Activated CD4-positive, alpha-beta memory T cell treated with anti-CD3 and anti-CD28 coated beads for 36 hours (primary cell): ENCODE measurements at regions not wholly inside any gene's neighbourhood (a gene's known extent, or its start where the extent isn't known, plus 50 kb on each side); places are given as distances from the start of the nearest gene placed in this dataset.
"Not testable (repeated sequence)": the region's sequence is repeated elsewhere in the genome, so short reads cannot be mapped to it uniquely, and the experiment has no call there.

Experiments used
- CTCF ChIA-PET: fragments of 350-600 bp; sonication (Branson Sonifier 250); formaldehyde crosslinking; loops from one replicate; lab custom pipeline; 2021; ENCODE audit warnings: antibody characterized with exemption, inconsistent platforms; lab: Charles Lee
- POLR2A ChIA-PET: fragments of 350-600 bp; sonication (Branson Sonifier 250); formaldehyde crosslinking; loops from one replicate; lab custom pipeline; 2021; ENCODE audit warnings: antibody characterized with exemption; lab: Charles Lee
- DNase-seq: peaks from one replicate; pipeline ENCODE4 v3.0.0-alpha.2; 2020
- H3K27ac Mint-ChIP-seq: one replicate; pipeline ENCODE4 v1.8.0; 2021; ENCODE audit warnings: mixed read lengths
- H3K27me3 Mint-ChIP-seq: one replicate; pipeline ENCODE4 v1.8.0; 2021; ENCODE audit warnings: mixed read lengths
- H3K36me3 Mint-ChIP-seq: one replicate; pipeline ENCODE4 v1.8.0; 2021; ENCODE audit warnings: mixed read lengths
- H3K4me1 Mint-ChIP-seq: one replicate; pipeline ENCODE4 v1.8.0; 2021; ENCODE audit warnings: low read depth, mixed read lengths
- H3K4me3 Mint-ChIP-seq: one replicate; pipeline ENCODE4 v1.8.0; 2021; ENCODE audit warnings: mild to moderate bottlenecking, mixed read lengths
- H3K9me3 Mint-ChIP-seq: one replicate; pipeline ENCODE4 v1.8.0; 2021; ENCODE audit warnings: mixed read lengths
- intact Hi-C: fragments of 100-400 bp; cut with micrococcal nuclease; formaldehyde crosslinking; loops from one replicate; pipeline ENCODE4 v1.15.1; 2023

DNA sequence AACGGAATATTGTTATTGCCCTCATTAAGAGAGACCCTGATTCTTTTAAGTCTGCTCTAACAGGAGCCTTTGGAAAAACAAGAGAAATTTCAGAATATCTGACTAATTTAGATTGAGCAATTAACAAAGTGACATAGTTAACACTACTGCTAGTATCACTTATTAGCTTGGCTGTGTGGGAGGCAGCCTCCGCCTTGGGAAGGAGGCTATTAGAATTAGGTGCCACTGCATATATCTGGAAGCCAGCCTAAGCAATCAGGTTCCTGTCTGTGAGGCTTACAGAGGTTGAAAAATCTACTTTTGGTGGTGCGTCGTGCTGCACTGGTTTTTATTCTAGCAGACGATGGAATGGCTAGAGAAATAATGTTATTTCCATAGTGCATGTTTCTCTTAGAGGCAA is 227.2 kb downstream of the OLFM4 start:
- POLR2A ChIA-PET: no interaction called here
- no peak for DNase-seq
- Mint-ChIP-seq H3K4me1 (no peaks in the 10 kb centered on the region), H3K36me3 (no peaks in the 10 kb centered on the region), H3K9me3 (no peaks in the 10 kb centered on the region), H3K4me3 (no peak overlapping the region), H3K27ac (no peak overlapping the region), H3K27me3 (no peaks in the 10 kb centered on the region)
- CTCF ChIA-PET: no interaction called here
- intact Hi-C loops: no loop called here

DNA sequence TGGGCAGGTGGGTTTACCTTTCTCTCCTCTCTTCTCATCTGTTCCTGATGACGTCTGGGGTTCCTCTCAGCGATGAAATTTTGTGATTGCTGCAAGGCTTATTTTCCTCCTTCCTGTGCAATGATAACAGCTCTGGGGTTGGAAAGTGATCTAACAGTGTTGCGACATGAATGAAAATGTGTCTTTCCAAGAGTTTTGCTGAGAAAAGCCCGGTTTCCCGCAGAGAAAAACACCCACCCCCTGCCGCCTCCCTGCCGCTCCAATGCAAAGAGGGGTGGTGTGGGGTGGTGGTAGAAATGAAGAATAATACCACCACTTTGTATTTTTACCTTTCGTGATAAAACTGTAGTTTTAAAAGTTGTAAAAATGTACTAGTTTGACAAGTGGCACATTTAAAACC is 232.0 kb downstream of the OLFM4 start:
- CTCF ChIA-PET: no interaction called here
- H3K27ac Mint-ChIP-seq: no peak overlapping the region
- peaks cover 2% of the 10 kb centered on the region for H3K27me3 Mint-ChIP-seq
- POLR2A ChIA-PET: no interaction called here
- intact Hi-C loops: no loop called here
- H3K4me1 Mint-ChIP-seq: no peaks in the 10 kb centered on the region
- H3K4me3 Mint-ChIP-seq: no peak overlapping the region
- no peaks in the 10 kb centered on the region for H3K36me3 Mint-ChIP-seq
- DNase-seq: no peak
- no peaks in the 10 kb centered on the region for H3K9me3 Mint-ChIP-seq

GRCh38 chr13:53264751-53265385 is 236.3 kb downstream of the OLFM4 start:
- Mint-ChIP-seq H3K4me3 (no peak overlapping the region), H3K27me3 (peaks cover 2% of the 10 kb centered on the region), H3K36me3 (no peaks in the 10 kb centered on the region), H3K4me1 (no peaks in the 10 kb centered on the region), H3K9me3 (peaks cover 7% of the 10 kb centered on the region), H3K27ac (no peak overlapping the region)
- ChIA-PET POLR2A (no interaction called here), CTCF (no interaction called here)
- intact Hi-C loops: no loop called here
- DNase-seq: no peak

GRCh38 chr13:53266757-53267156 is 238.1 kb downstream of the OLFM4 start:
- ChIA-PET POLR2A (no interaction called here), CTCF (no interaction called here)
- Mint-ChIP-seq H3K4me1 (no peaks in the 10 kb centered on the region), H3K36me3 (no peaks in the 10 kb centered on the region), H3K9me3 (peaks cover 7% of the 10 kb centered on the region), H3K27me3 (peaks cover 2% of the 10 kb centered on the region), H3K4me3 (no peak overlapping the region), H3K27ac (no peak overlapping the region)
- no peak for DNase-seq
- intact Hi-C loops: no loop called here

DNA sequence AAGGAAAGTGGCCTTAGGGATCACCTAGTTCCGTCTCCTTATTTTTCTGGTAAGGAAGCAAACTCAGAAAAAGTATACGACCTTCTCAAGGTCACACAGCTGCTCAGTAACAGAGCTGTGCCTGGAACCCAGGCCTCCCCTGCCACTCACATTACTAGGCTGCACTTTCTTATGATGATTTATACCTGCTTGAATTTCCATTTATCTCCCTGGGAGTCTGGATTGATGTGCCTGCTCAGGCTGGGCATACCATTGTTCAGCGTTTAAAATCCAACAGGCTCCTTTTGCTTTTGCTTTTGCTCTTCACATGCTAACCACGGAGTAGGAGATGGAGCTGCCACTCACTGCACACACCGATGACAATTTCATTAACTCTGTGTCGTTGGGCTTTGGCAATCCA is 241.0 kb downstream of the OLFM4 start:
- H3K9me3 Mint-ChIP-seq: peaks cover 7% of the 10 kb centered on the region
- no peaks in the 10 kb centered on the region for H3K4me1 Mint-ChIP-seq

GRCh38 chr13:53272873-53273272 is 244.3 kb downstream of the OLFM4 start:
- H3K9me3 Mint-ChIP-seq: no peaks in the 10 kb centered on the region
- ChIA-PET CTCF (no interaction called here), POLR2A (no interaction called here)
- H3K4me1 Mint-ChIP-seq: no peaks in the 10 kb centered on the region
- H3K27ac Mint-ChIP-seq: no peak overlapping the region
- H3K27me3 Mint-ChIP-seq: no peaks in the 10 kb centered on the region
- no peak for DNase-seq
- no peak overlapping the region for H3K4me3 Mint-ChIP-seq
- H3K36me3 Mint-ChIP-seq: no peaks in the 10 kb centered on the region
- intact Hi-C loops: no loop called here

More for the DNA sequence above, 241.0 kb downstream of the OLFM4 start:
- ChIA-PET POLR2A (no interaction called here), CTCF (no interaction called here)
- Mint-ChIP-seq H3K27ac (no peak overlapping the region), H3K27me3 (no peaks in the 10 kb centered on the region), H3K4me3 (no peak overlapping the region), H3K36me3 (no peaks in the 10 kb centered on the region)
- intact Hi-C loops: no loop called here
- DNase-seq: no peak

GRCh38 chr13:53276265-53276664 is 247.7 kb downstream of the OLFM4 start:
- POLR2A ChIA-PET: no interaction called here
- Mint-ChIP-seq H3K27me3 (no peaks in the 10 kb centered on the region), H3K4me3 (no peak overlapping the region), H3K4me1 (no peaks in the 10 kb centered on the region), H3K27ac (no peak overlapping the region), H3K36me3 (no peaks in the 10 kb centered on the region), H3K9me3 (no peaks in the 10 kb centered on the region)
- DNase-seq: no peak
- intact Hi-C loops: no loop called here
- CTCF ChIA-PET: no interaction called here

GRCh38 chr13:53281677-53282076 is 253.1 kb downstream of the OLFM4 start:
- DNase-seq: no peak
- H3K36me3 Mint-ChIP-seq: no peaks in the 10 kb centered on the region
- no peak overlapping the region for H3K4me3 Mint-ChIP-seq
- no peak overlapping the region for H3K27ac Mint-ChIP-seq
- no peaks in the 10 kb centered on the region for H3K27me3 Mint-ChIP-seq
- ChIA-PET CTCF (no interaction called here), POLR2A (no interaction called here)
- H3K9me3 Mint-ChIP-seq: no peaks in the 10 kb centered on the region
- intact Hi-C loops: no loop called here
- H3K4me1 Mint-ChIP-seq: no peaks in the 10 kb centered on the region

DNA sequence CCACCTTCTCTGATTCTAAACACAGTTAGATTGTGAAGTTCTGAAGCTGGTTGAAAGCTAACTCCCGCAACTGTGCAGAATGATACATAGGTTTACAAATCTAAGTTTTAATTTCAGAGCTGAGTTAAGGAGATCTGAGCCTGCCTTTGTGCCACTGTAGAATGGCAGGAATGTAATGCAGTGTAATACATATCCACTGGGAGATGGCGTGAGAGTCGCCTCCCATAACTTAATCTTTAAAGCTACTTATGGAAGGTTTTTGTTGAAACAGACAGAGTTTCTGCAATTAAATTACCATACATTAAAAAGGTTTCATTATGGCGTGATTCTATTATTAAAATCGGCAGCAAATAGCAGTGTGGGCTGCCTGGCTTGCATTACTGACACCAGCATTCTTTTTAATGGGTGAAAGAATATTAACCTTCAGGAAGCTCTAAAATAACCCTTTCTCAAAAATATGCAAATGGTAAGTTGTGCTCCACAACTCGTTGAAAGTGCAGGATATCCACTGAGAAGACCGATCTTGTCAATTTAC is 257.4 kb downstream of the OLFM4 start:
- DNase-seq: no peak
- no peaks in the 10 kb centered on the region for H3K4me1 Mint-ChIP-seq
- no peaks in the 10 kb centered on the region for H3K9me3 Mint-ChIP-seq
- intact Hi-C loops: no loop called here
- H3K36me3 Mint-ChIP-seq: no peaks in the 10 kb centered on the region
- no peaks in the 10 kb centered on the region for H3K27me3 Mint-ChIP-seq
- no peak overlapping the region for H3K27ac Mint-ChIP-seq
- H3K4me3 Mint-ChIP-seq: no peak overlapping the region
- ChIA-PET CTCF (no interaction called here), POLR2A (no interaction called here)

GRCh38 chr13:53298396-53298795 is 269.8 kb downstream of the OLFM4 start:
- POLR2A ChIA-PET: no interaction called here
- Mint-ChIP-seq H3K9me3 (no peaks in the 10 kb centered on the region), H3K4me3 (no peak overlapping the region), H3K4me1 (no peaks in the 10 kb centered on the region), H3K27ac (no peak overlapping the region), H3K27me3 (peaks cover 3% of the 10 kb centered on the region), H3K36me3 (no peaks in the 10 kb centered on the region)
- CTCF ChIA-PET: no interaction called here
- no peak for DNase-seq
- intact Hi-C loops: no loop called here

- Mint-ChIP-seq H3K4me1 (no peaks in the 10 kb centered on the region), H3K27ac (no peak overlapping the region), H3K4me3 (no peak overlapping the region), H3K9me3 (no peaks in the 10 kb centered on the region), H3K27me3 (no peaks in the 10 kb centered on the region), H3K36me3 (no peaks in the 10 kb centered on the region)
- ChIA-PET POLR2A (no interaction called here), CTCF (no interaction called here)
- DNase-seq: no peak
- intact Hi-C loops: no loop called here
Measured at GRCh38 chr13:53301449-53301848, 272.8 kb downstream of the OLFM4 start.

DNA sequence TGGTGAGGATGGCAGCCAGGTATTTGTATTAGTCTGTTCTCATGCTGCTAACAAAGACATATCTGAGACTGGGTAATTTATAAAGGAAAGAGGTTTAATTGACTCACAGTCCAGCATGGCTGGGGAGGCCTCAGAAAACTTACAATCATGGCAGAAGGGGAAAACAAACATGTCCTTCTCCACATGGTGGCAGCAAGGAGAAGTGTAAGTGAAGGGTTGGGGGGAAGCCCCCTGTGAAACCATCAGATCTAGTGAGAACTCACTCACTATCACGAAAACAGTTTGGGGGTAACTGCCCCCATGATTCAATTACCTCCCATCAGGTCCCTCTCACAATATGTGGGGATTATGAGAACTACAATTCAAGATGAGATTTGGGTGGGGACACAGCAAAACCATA is 276.8 kb downstream of the OLFM4 start:
- H3K36me3 Mint-ChIP-seq, DNase-seq, H3K27me3 Mint-ChIP-seq, H3K9me3 Mint-ChIP-seq, intact Hi-C loops, H3K27ac Mint-ChIP-seq, H3K4me3 Mint-ChIP-seq, H3K4me1 Mint-ChIP-seq, CTCF ChIA-PET, POLR2A ChIA-PET: not testable (repeated sequence)

DNA sequence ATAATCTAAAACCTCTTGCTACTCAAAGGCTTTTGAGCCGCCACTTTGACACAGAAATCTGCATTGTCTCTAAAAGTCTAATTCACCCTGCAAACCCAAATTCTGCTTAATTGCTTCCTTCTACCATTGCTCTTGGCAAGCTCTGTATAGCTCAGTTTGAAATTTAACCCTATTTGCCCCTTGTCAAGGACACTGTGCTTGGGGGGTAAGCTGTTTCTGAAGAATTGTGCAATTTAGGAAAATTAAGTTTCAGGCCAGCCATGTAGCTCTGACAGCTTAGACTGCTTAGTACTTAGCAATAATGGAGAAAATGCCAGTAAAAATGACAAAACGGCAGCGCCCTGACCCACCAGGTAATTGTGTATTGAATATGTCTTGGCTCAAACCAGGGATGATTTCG is 282.2 kb downstream of the OLFM4 start:
- ChIA-PET POLR2A (no interaction called here), CTCF (no interaction called here)
- no peak for DNase-seq
- H3K27me3 Mint-ChIP-seq: no peaks in the 10 kb centered on the region
- no peaks in the 10 kb centered on the region for H3K9me3 Mint-ChIP-seq
- H3K36me3 Mint-ChIP-seq: no peaks in the 10 kb centered on the region
- H3K4me1 Mint-ChIP-seq: no peaks in the 10 kb centered on the region
- intact Hi-C loops: no loop called here
- H3K4me3 Mint-ChIP-seq: no peak overlapping the region
- H3K27ac Mint-ChIP-seq: no peak overlapping the region
